SK-N-MC (cell line): ENCODE measurements at regions not wholly inside any gene's neighbourhood (a gene's known extent, or its start where the extent isn't known, plus 50 kb on each side); places are given as distances from the start of the nearest gene placed in this dataset.

Source experiments
- EZH2 ChIP-seq: fragments of 200-600 bp; sonication (generic); IDR thresholded peaks from one replicate; pipeline ENCODE4 v1.6.1; 2017; ENCODE audit warnings: antibody characterized with exemption
- POLR2AphosphoS5 ChIP-seq: IDR thresholded peaks from 2 replicates; pipeline ENCODE4 v1.6.1; 2012; ENCODE audit warnings: mild to moderate bottlenecking, low read depth, low read length, borderline replicate concordance

- TF ChIP-seq EZH2 (no peak), POLR2AphosphoS5 (no peak)
Observed at GRCh38 chr2:120906914-120907313, 171.2 kb downstream of the GLI2 start.
